Hematopoietic multipotent progenitor cell treated with erythropoietin and hydrocortisone succinate and interleukin-3 and kit ligand, for 15 days (in vitro differentiated cells): ENCODE measurements at regions not wholly inside any gene's neighbourhood (a gene's known extent, or its start where the extent isn't known, plus 50 kb on each side); places are given as distances from the start of the nearest gene placed in this dataset.

Experiments
- DNase-seq: peaks from one replicate; pipeline ENCODE4 v3.0.0-alpha.2; 2015; ENCODE audit warnings: low spot score

GRCh38 chr1:234535763-234536515 lies 57.0 kb upstream of the TARBP1 start:
- no peak for DNase-seq

- DNase-seq, result no peak
Measured at GRCh38 chr1:234535218-234535617, 56.2 kb upstream of the TARBP1 start.

- no peak for DNase-seq
Measured at GRCh38 chr1:234533975-234534876, 55.2 kb upstream of the TARBP1 start.

- no peak for DNase-seq
Measured at GRCh38 chr1:234533034-234533891, 54.3 kb upstream of the TARBP1 start.

- no peak for DNase-seq
Measured at GRCh38 chr1:234532503-234532922, 53.5 kb upstream of the TARBP1 start.

GRCh38 chr1:234531151-234531635 lies 52.2 kb upstream of the TARBP1 start:
- DNase-seq, result no peak

GRCh38 chr1:234530672-234531071 lies 51.7 kb upstream of the TARBP1 start:
- no peak for DNase-seq

- no peak for DNase-seq
Measured at GRCh38 chr1:234529950-234530237, 50.9 kb upstream of the TARBP1 start.

GRCh38 chr1:234529095-234529949 lies 50.3 kb upstream of the TARBP1 start:
- DNase-seq, result no peak
